Prostate gland (tissue), 2 donors: ENCODE measurements at regions not wholly inside any gene's neighbourhood (a gene's known extent, or its start where the extent isn't known, plus 50 kb on each side); places are given as distances from the start of the nearest gene placed in this dataset.
A peak's percentile ranks its signal among the peaks of the same experiment; 100 is the strongest.

Experiments
- POLR2A ChIP-seq: fragments of 450-650 bp; IDR thresholded peaks from one replicate; pipeline ENCODE4 v1.6.1; 2016; ENCODE audit warnings: antibody characterized with exemption, mild to moderate bottlenecking
- POLR2AphosphoS5 ChIP-seq: sonication (generic); formaldehyde crosslinking; IDR thresholded peaks from one replicate; pipeline ENCODE4 v1.6.1; 2017; ENCODE audit warnings: antibody characterized with exemption
- TF ChIP-seq, protein P1 (sequence below), 4 experiments: fragments of 200-600 bp in 2 of 4; fragments of 450-650 bp in 2 of 4; sonication (generic) in 2 of 4; IDR thresholded peaks; 1 replicate in 3 of 4; 2 replicates in 1 of 4; pipeline ENCODE4 v1.5.1; 2016 to 2019; ENCODE audit warnings: antibody characterized with exemption in 4 of 4, mild to moderate bottlenecking in 2 of 4, moderate library complexity in 2 of 4

DNA sequence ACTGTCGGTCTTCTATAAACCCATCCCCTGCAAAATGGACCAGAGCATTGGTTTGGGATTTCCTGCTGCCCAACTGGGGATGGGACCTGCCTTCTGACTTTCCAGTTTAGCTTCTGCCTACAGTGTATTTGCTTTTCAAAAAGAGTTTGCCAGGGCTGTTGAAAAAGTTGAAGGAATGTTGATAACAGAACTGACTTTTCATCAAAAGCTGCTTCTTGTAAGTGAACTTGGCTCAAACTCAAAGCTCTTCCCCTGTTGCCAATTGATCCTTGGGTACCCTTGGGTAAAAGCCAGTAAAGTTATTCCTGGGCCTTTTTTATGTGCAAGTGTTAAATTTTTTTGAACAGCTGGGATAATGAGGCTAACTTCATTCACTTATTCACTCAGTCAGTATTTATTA lies 142.9 kb upstream of the SLC30A5 start:
- peak; percentile 3 for TF ChIP-seq POLR2AphosphoS5
- TF ChIP-seq, protein P1, sequence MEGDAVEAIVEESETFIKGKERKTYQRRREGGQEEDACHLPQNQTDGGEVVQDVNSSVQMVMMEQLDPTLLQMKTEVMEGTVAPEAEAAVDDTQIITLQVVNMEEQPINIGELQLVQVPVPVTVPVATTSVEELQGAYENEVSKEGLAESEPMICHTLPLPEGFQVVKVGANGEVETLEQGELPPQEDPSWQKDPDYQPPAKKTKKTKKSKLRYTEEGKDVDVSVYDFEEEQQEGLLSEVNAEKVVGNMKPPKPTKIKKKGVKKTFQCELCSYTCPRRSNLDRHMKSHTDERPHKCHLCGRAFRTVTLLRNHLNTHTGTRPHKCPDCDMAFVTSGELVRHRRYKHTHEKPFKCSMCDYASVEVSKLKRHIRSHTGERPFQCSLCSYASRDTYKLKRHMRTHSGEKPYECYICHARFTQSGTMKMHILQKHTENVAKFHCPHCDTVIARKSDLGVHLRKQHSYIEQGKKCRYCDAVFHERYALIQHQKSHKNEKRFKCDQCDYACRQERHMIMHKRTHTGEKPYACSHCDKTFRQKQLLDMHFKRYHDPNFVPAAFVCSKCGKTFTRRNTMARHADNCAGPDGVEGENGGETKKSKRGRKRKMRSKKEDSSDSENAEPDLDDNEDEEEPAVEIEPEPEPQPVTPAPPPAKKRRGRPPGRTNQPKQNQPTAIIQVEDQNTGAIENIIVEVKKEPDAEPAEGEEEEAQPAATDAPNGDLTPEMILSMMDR (IDR thresholded peaks at IDR 0.05): no peak
- TF ChIP-seq POLR2A: no peak
